Parathyroid adenoma (tissue), 2 donors: ENCODE measurements at regions not wholly inside any gene's neighbourhood (a gene's known extent, or its start where the extent isn't known, plus 50 kb on each side); places are given as distances from the start of the nearest gene placed in this dataset.

Source experiments
- H2AFZ ChIP-seq: fragments of 300-600 bp; sonication (generic); one replicate; pipeline ENCODE4 v1.7.0; 2017; ENCODE audit warnings: antibody characterized with exemption, mild to moderate bottlenecking
- H3K27ac ChIP-seq: fragments of 300-600 bp; sonication (generic); one replicate; pipeline ENCODE4 v1.7.0; 2017
- H3K27me3 ChIP-seq: fragments of 300-600 bp; sonication (generic); one replicate; pipeline ENCODE4 v1.7.0; 2017; ENCODE audit warnings: low read length; ENCODE audit not compliant: control insufficient read depth, insufficient read depth
- H3K36me3 ChIP-seq: fragments of 300-600 bp; sonication (generic); one replicate; pipeline ENCODE4 v1.7.0; 2017; ENCODE audit warnings: low read length; ENCODE audit not compliant: control insufficient read depth, insufficient read depth
- H3K4me1 ChIP-seq: fragments of 300-600 bp; sonication (generic); one replicate; pipeline ENCODE4 v1.7.0; 2017; ENCODE audit warnings: control low read depth
- H3K4me2 ChIP-seq: fragments of 300-600 bp; sonication (generic); one replicate; pipeline ENCODE4 v1.7.0; 2017; ENCODE audit warnings: low read length
- H3K4me3 ChIP-seq: fragments of 300-600 bp; sonication (generic); one replicate; pipeline ENCODE4 v1.7.0; 2017; ENCODE audit warnings: low read depth, low read length
- H3K79me2 ChIP-seq: fragments of 300-600 bp; sonication (generic); one replicate; pipeline ENCODE4 v1.7.0; 2017; ENCODE audit warnings: control low read depth
- H3K9ac ChIP-seq: fragments of 300-600 bp; sonication (generic); one replicate; pipeline ENCODE4 v1.7.0; 2017; ENCODE audit warnings: mild to moderate bottlenecking
- H3K9me3 ChIP-seq: fragments of 300-600 bp; sonication (generic); one replicate; pipeline ENCODE4 v1.7.0; 2017; ENCODE audit warnings: low read length; ENCODE audit not compliant: control insufficient read depth
- CTCF ChIP-seq: fragments of 300-600 bp; sonication (generic); IDR thresholded peaks from one replicate; pipeline ENCODE4 v1.7.0; 2017; ENCODE audit warnings: antibody characterized with exemption, mild to moderate bottlenecking
- donor health status: primary hyperparathyroidism.

GRCh38 chr2:239526666-239527415 lies 126.0 kb upstream of the HDAC4 start:
- Histone ChIP-seq H2AFZ (no peak overlapping the region), H3K36me3 (no peaks in the 10 kb centered on the region), H3K4me3 (no peak overlapping the region), H3K9ac (no peak overlapping the region), H3K9me3 (no peaks in the 10 kb centered on the region), H3K79me2 (no peaks in the 10 kb centered on the region), H3K4me2 (no peak overlapping the region), H3K4me1 (no peaks in the 10 kb centered on the region), H3K27ac (no peak overlapping the region), H3K27me3 (no peaks in the 10 kb centered on the region)
- TF ChIP-seq CTCF = no peak

- no peaks in the 10 kb centered on the region for H3K27me3 ChIP-seq
Measured at GRCh38 chr2:239526038-239526437, 125.2 kb upstream of the HDAC4 start.

GRCh38 chr2:239523954-239524330 lies 123.1 kb upstream of the HDAC4 start:
- H3K4me1 ChIP-seq = no peaks in the 10 kb centered on the region
- H3K4me3 ChIP-seq = no peak overlapping the region
- H3K36me3 ChIP-seq = no peaks in the 10 kb centered on the region
- no peaks in the 10 kb centered on the region for H3K9me3 ChIP-seq
- TF ChIP-seq CTCF = no peak
- H3K79me2 ChIP-seq = no peaks in the 10 kb centered on the region
- no peak overlapping the region for H3K9ac ChIP-seq
- H3K27me3 ChIP-seq = no peaks in the 10 kb centered on the region
- no peak overlapping the region for H3K4me2 ChIP-seq
- no peak overlapping the region for H3K27ac ChIP-seq
- H2AFZ ChIP-seq = no peak overlapping the region

More at GRCh38 chr2:239526038-239526437, 125.2 kb upstream of the HDAC4 start:
- no peak overlapping the region for H2AFZ ChIP-seq
- no peak overlapping the region for H3K27ac ChIP-seq
- no peak overlapping the region for H3K4me3 ChIP-seq
- no peaks in the 10 kb centered on the region for H3K36me3 ChIP-seq
- no peak for TF ChIP-seq CTCF
- no peak overlapping the region for H3K4me2 ChIP-seq
- no peaks in the 10 kb centered on the region for H3K79me2 ChIP-seq
- H3K9ac ChIP-seq = no peak overlapping the region
- no peaks in the 10 kb centered on the region for H3K4me1 ChIP-seq
- no peaks in the 10 kb centered on the region for H3K9me3 ChIP-seq

GRCh38 chr2:239523147-239523953 lies 122.5 kb upstream of the HDAC4 start:
- Histone ChIP-seq H3K36me3 (no peaks in the 10 kb centered on the region), H3K9me3 (no peaks in the 10 kb centered on the region), H3K4me2 (no peak overlapping the region), H2AFZ (no peak overlapping the region), H3K79me2 (no peaks in the 10 kb centered on the region), H3K27me3 (no peaks in the 10 kb centered on the region), H3K27ac (no peak overlapping the region), H3K4me3 (no peak overlapping the region), H3K9ac (no peak overlapping the region), H3K4me1 (no peaks in the 10 kb centered on the region)
- TF ChIP-seq CTCF = no peak
